ENCODE measurements at regions not wholly inside any gene's neighbourhood (a gene's known extent, or its start where the extent isn't known, plus 50 kb on each side); places are given as distances from the start of the nearest gene placed in this dataset.

DNA sequence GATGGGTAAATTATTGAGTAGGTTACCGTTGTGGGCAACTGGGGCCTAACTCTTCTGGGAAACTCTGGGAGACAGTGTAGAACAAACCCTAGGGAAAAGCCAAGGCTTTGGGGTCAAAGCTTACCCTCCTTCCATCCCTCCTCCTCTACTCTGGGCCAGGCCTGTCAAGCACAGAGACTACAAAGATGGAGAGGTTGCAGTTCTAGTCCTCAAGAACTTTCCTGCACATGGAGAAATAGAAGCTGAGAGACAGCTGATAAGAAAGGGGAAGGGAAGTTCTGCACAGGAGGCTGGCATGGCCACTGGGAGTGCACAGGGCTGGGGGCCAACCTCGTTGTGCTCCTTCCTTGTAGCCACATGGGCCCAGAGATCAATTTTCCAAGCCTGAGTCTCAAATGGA is 67.2 kb upstream of the ALX4 start:
- ChIA-PET CTCF (ENCODE audit: low intra/inter-chr PET ratio, low total read pairs) (no interaction called here), POLR2A (no interaction called here)
- no peak overlapping the region for H3K27ac ChIP-seq (ENCODE audit: extremely low read length, insufficient read depth, low read length)
- H3K4me2 ChIP-seq (ENCODE audit: low read depth, low read length) = no peak overlapping the region
- no peak overlapping the region for H3K9ac ChIP-seq (ENCODE audit: insufficient read depth, low read depth, low read length)
- peaks cover 5 to 24% of the 10 kb centered on the region in 2 experiments; a peak in 2 of 5 replicates for H3K27me3 ChIP-seq (ENCODE audit: control insufficient read depth in 1 of 2, insufficient read depth in 2 of 2, low read length in 2 of 2)
- no peak overlapping the region for H2AFZ ChIP-seq (ENCODE audit: low read length)
- no peaks in the 10 kb centered on the region for H3K9me3 ChIP-seq (ENCODE audit: low read length)
- no peaks in the 10 kb centered on the region for H3K79me2 ChIP-seq (ENCODE audit: insufficient read depth, low read length)
- no peaks in the 10 kb centered on the region for H3K36me3 ChIP-seq (replicated peaks in 1 of 2; ENCODE audit: control insufficient read depth in 1 of 2, insufficient read depth in 2 of 2, low read length in 2 of 2)
- no peak overlapping the region for H3K4me3 ChIP-seq (replicated peaks in 1 of 3; ENCODE audit: insufficient read depth in 1 of 3, low read depth in 2 of 3, low read length in 3 of 3)
- in situ Hi-C loops (cut with HindIII; ENCODE audit: extremely low pct_ligation_motif_present, low pct_unique_long_range_greater_than_20kb) (no loop called here), intact Hi-C loops (cut with micrococcal nuclease; ENCODE audit: unreplicated experiment) (no loop called here)
- ATAC-seq = no peak
- no peaks in the 10 kb centered on the region for H3K4me1 ChIP-seq (ENCODE audit: insufficient read depth, low read length)
- no peak for DNase-seq (ENCODE audit: low spot score)
- BruUV-seq (replicated peaks) = no TSS peak
- 0% methylated on average over 2 of the region's 2 CpGs for WGBS (ENCODE audit: low lambda C conversion rate)
- no peak for TF ChIP-seq CEBPG (CRISPR knock-in tag; IDR thresholded peaks at IDR 0.05)
- TF ChIP-seq CREM (IDR thresholded peaks at IDR 0.05) = no peak
- TF ChIP-seq CREM (CRISPR knock-in tag; IDR thresholded peaks at IDR 0.05) = no peak
- no peak for TF ChIP-seq MTF1 (CRISPR knock-in tag; IDR thresholded peaks at IDR 0.05)
- TF ChIP-seq SIX1 (CRISPR knock-in tag; IDR thresholded peaks at IDR 0.05; ENCODE audit: borderline replicate concordance) = no peak
- TF ChIP-seq, protein P1, sequence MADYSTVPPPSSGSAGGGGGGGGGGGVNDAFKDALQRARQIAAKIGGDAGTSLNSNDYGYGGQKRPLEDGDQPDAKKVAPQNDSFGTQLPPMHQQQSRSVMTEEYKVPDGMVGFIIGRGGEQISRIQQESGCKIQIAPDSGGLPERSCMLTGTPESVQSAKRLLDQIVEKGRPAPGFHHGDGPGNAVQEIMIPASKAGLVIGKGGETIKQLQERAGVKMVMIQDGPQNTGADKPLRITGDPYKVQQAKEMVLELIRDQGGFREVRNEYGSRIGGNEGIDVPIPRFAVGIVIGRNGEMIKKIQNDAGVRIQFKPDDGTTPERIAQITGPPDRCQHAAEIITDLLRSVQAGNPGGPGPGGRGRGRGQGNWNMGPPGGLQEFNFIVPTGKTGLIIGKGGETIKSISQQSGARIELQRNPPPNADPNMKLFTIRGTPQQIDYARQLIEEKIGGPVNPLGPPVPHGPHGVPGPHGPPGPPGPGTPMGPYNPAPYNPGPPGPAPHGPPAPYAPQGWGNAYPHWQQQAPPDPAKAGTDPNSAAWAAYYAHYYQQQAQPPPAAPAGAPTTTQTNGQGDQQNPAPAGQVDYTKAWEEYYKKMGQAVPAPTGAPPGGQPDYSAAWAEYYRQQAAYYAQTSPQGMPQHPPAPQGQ (CRISPR knock-in tag; IDR thresholded peaks at IDR 0.05; ENCODE audit: borderline replicate concordance) = no peak
- no peak for TF ChIP-seq MLLT10 (CRISPR knock-in tag; IDR thresholded peaks at IDR 0.05)
- TF ChIP-seq FOXM1 (CRISPR knock-in tag; IDR thresholded peaks at IDR 0.05) = no peak
- TF ChIP-seq, protein P2, sequence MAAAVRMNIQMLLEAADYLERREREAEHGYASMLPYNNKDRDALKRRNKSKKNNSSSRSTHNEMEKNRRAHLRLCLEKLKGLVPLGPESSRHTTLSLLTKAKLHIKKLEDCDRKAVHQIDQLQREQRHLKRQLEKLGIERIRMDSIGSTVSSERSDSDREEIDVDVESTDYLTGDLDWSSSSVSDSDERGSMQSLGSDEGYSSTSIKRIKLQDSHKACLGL (CRISPR knock-in tag; IDR thresholded peaks at IDR 0.05) = no peak
- TF ChIP-seq ZNF235 (CRISPR knock-in tag; IDR thresholded peaks at IDR 0.05; ENCODE audit: borderline replicate concordance) = no peak
- no peak for TF ChIP-seq ZNF589 (CRISPR knock-in tag; conservative IDR thresholded peaks at IDR 0.05)
- no peaks in the 10 kb centered on the region for H4K20me1 ChIP-seq (ENCODE audit: insufficient read depth, low read length)
- no peak for FAIRE-seq
